ENCODE measurements at regions not wholly inside any gene's neighbourhood (a gene's known extent, or its start where the extent isn't known, plus 50 kb on each side); places are given as distances from the start of the nearest gene placed in this dataset.
A peak's percentile ranks its signal among the peaks of the same experiment; 100 is the strongest.

DNA sequence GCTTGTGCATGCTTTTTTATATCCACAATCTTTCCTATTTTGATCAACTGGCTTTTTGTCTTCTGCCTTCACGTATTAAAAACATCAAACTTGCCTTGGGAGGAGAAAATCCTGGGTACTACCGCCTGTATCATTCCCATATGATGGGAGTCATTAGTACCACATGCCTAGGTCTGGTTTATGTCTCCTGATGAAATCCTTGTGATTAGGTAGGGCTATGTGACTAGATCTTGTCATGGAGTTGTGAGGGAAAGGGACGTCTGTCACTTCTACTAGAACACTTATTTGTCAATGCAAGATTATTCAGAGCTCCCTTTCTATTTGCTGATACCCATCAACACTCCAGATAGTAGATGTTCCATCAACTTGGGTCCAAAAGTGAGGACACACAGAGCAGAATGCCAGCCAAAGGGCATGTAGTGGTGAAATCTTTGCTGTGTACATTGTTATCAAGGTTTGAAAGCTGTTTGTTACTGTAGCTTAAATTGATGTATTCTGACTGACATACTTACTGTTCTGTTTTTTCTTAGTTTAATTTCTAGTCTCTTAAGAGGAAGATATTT is 621.8 kb upstream of the NR5A2 start:
- DNase-seq (ENCODE audit: low read depth): no peak
- no peak overlapping the region for H3K4me3 ChIP-seq (ENCODE audit: low read depth, low read length)
- TF ChIP-seq, protein P1, sequence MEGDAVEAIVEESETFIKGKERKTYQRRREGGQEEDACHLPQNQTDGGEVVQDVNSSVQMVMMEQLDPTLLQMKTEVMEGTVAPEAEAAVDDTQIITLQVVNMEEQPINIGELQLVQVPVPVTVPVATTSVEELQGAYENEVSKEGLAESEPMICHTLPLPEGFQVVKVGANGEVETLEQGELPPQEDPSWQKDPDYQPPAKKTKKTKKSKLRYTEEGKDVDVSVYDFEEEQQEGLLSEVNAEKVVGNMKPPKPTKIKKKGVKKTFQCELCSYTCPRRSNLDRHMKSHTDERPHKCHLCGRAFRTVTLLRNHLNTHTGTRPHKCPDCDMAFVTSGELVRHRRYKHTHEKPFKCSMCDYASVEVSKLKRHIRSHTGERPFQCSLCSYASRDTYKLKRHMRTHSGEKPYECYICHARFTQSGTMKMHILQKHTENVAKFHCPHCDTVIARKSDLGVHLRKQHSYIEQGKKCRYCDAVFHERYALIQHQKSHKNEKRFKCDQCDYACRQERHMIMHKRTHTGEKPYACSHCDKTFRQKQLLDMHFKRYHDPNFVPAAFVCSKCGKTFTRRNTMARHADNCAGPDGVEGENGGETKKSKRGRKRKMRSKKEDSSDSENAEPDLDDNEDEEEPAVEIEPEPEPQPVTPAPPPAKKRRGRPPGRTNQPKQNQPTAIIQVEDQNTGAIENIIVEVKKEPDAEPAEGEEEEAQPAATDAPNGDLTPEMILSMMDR (IDR thresholded peaks at IDR 0.05; ENCODE audit: insufficient read depth, low read depth, low read length, missing control alignments): no peak

- no peak for DNase-seq (ENCODE audit: low read depth)
- H3K4me3 ChIP-seq (ENCODE audit: low read depth, low read length): no peak overlapping the region
- TF ChIP-seq, protein P1 (IDR thresholded peaks at IDR 0.05; ENCODE audit: insufficient read depth, low read depth, low read length, missing control alignments): no peak
Measured at GRCh38 chr1:199410462-199410861, 617.0 kb upstream of the NR5A2 start.

- TF ChIP-seq, protein P1 (IDR thresholded peaks at IDR 0.05; ENCODE audit: insufficient read depth, low read depth, low read length, missing control alignments): no peak
- H3K4me3 ChIP-seq (ENCODE audit: low read depth, low read length): no peak overlapping the region
- DNase-seq (ENCODE audit: low read depth): no peak
Measured at GRCh38 chr1:199411506-199411905, 616.0 kb upstream of the NR5A2 start.

DNA sequence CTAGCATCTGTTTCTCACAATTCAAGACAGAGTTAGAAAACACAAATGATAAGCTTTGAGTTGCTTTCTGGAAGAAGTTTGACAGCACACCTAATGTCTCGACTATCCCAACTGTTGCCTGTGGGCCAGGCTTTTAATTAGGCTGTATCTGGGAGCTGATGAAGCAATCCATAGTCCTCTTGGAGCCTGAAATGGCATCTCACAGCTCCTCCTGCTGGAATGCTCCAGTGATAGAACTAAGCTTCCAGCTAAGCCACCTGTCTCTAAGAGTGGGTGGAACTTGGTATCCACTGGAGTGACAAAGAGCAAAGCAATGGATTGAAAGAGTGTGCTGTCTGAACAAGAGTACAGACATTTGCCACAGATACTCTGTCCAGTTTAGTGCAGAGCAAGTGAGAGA is 605.3 kb upstream of the NR5A2 start:
- TF ChIP-seq, protein P1 (IDR thresholded peaks at IDR 0.05; ENCODE audit: insufficient read depth, low read depth, low read length, missing control alignments): peak; percentile 5
- DNase-seq (ENCODE audit: low read depth): peak; percentile 6
- no peak overlapping the region for H3K4me3 ChIP-seq (ENCODE audit: low read depth, low read length)

- no peak overlapping the region for H3K4me3 ChIP-seq (ENCODE audit: low read depth, low read length)
- TF ChIP-seq, protein P1 (IDR thresholded peaks at IDR 0.05; ENCODE audit: insufficient read depth, low read depth, low read length, missing control alignments): no peak
- no peak for DNase-seq (ENCODE audit: low read depth)
Measured at GRCh38 chr1:199447906-199448305, 579.6 kb upstream of the NR5A2 start.

GRCh38 chr1:199448646-199449045 is 578.9 kb upstream of the NR5A2 start:
- DNase-seq (ENCODE audit: low read depth): no peak
- TF ChIP-seq, protein P1 (IDR thresholded peaks at IDR 0.05; ENCODE audit: insufficient read depth, low read depth, low read length, missing control alignments): no peak
- H3K4me3 ChIP-seq (ENCODE audit: low read depth, low read length): no peak overlapping the region

DNA sequence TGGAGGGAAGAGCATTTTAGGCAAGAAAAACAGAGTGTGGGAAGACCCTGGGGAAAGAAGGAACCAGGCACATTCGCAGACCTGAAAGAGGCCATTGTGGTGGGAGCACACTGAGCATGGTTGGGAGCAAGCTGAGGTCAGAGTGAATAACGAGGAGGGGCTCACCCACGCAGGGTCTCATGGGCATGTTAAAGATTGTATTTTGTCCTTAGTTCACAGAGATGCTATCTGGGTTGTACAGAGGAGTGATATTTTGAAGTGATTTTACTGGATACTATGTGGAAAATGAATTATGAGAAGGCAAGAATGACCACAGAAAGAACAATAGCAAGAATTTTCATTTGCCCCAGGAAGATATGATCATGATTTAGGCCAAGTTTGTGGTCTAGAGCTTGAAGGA is 578.3 kb upstream of the NR5A2 start:
- H3K4me3 ChIP-seq (ENCODE audit: low read depth, low read length): no peak overlapping the region
- TF ChIP-seq, protein P1 (IDR thresholded peaks at IDR 0.05; ENCODE audit: insufficient read depth, low read depth, low read length, missing control alignments): no peak
- DNase-seq (ENCODE audit: low read depth): no peak

Measured in GM12865 (cell line).